Gastrocnemius medialis (tissue), 4 donors: ENCODE measurements at regions not wholly inside any gene's neighbourhood (a gene's known extent, or its start where the extent isn't known, plus 50 kb on each side); places are given as distances from the start of the nearest gene placed in this dataset.

ENCODE experiments used
- ATAC-seq, 2 donors: fragments of 150-250 bp; one replicate each; pipeline ENCODE4 v1.9.1; 2016
- DNase-seq, 2 donors: peaks; one replicate each; pipeline ENCODE4 v3.0.0-alpha.2; 2019
- H3K27ac ChIP-seq, 4 donors: fragments of 200-600 bp; sonication (generic); 1 replicate in 1 of 4; 2 replicates in 3 of 4; pipeline ENCODE4 v1.5.1; 2016 to 2018; ENCODE audit warnings: mild to moderate bottlenecking in 2 of 4, moderate library complexity in 1 of 4
- H3K27me3 ChIP-seq, 3 donors: fragments of 200-600 bp; sonication (generic) in 2 of 3; 1 replicate in 1 of 3; 2 replicates in 2 of 3; pipeline versions ENCODE4 v1.5.1 to v1.6.0; 2016 to 2019; ENCODE audit warnings: mild to moderate bottlenecking in 1 of 3, moderate library complexity in 1 of 3
- H3K36me3 ChIP-seq, 2 donors: fragments of 200-600 bp; sonication (generic) in 1 of 2; one replicate each; pipeline ENCODE4 v1.5.1; 2017 to 2018
- H3K4me1 ChIP-seq, 2 donors: fragments of 200-600 bp; sonication (generic) in 1 of 2; one replicate each; pipeline ENCODE4 v1.5.1; 2016 to 2017; ENCODE audit warnings: mild to moderate bottlenecking in 2 of 2
- H3K4me3 ChIP-seq, 4 donors: fragments of 200-600 bp; sonication (generic) in 3 of 4; 1 replicate in 1 of 4; 2 replicates in 3 of 4; pipeline ENCODE4 v1.5.1; 2016 to 2019; ENCODE audit warnings: mild to moderate bottlenecking in 2 of 4
- H3K9me3 ChIP-seq, 3 donors: fragments of 200-600 bp; sonication (generic) in 2 of 3; 1 replicate in 1 of 3; 2 replicates in 2 of 3; pipeline ENCODE4 v1.5.1; 2016 to 2019
- CTCF ChIP-seq, 5 experiments: fragments of 450-650 bp in 3 of 5; fragments of 200-600 bp in 2 of 5; sonication (generic) in 2 of 5; IDR thresholded peaks in 4 of 5; conservative IDR thresholded peaks in 1 of 5; 1 replicate in 4 of 5; 2 replicates in 1 of 5; pipeline ENCODE4 v1.5.1; 2016 to 2019; ENCODE audit warnings: antibody characterized with exemption in 5 of 5, mild to moderate bottlenecking in 3 of 5, moderate library complexity in 3 of 5
- POLR2A ChIP-seq, 2 donors: fragments of 450-650 bp; IDR thresholded peaks; one replicate each; pipeline ENCODE4 v1.6.1; 2017; ENCODE audit warnings: antibody characterized with exemption in 2 of 2, mild to moderate bottlenecking in 2 of 2, moderate library complexity in 2 of 2
- in situ Hi-C, 4 donors: fragments of 200-750 bp; cut with MboI; loops; one replicate each; pipeline versions ENCODE4 v1.15.0 to v1.8.0; 2017; ENCODE audit warnings: low sequenced_read_pairs in 4 of 4
- intact Hi-C: fragments of 100-400 bp; cut with DNase I; formaldehyde crosslinking; loops from one replicate; pipeline ENCODE4 v1.15.1; 2023; ENCODE audit warnings: low total_unique reads

- DNase-seq (no peak), ATAC-seq (no peak)
- no peaks in the 10 kb centered on the region for H3K9me3 ChIP-seq
- TF ChIP-seq POLR2A (IDR thresholded peaks at IDR 0.05): no peak
- no peak for TF ChIP-seq CTCF (IDR thresholded peaks at IDR 0.05 in 4 of 5, conservative IDR thresholded peaks at IDR 0.05 in 1 of 5)
- H3K4me1 ChIP-seq: no peaks in the 10 kb centered on the region
- in situ Hi-C loops: loop anchor here in 1 of 4 donors (10.0 kb wide), 1 partner anchor 145 kb away; no protein-coding TSS in a partner anchor
- H3K36me3 ChIP-seq: no peaks in the 10 kb centered on the region
- no peak overlapping the region for H3K4me3 ChIP-seq
- intact Hi-C loops: loop anchor here (10.0 kb wide), 1 partner anchor 455 kb away; no protein-coding TSS in a partner anchor
- H3K27ac ChIP-seq: no peak overlapping the region
- H3K27me3 ChIP-seq: no peaks in the 10 kb centered on the region
Observed at GRCh38 chr13:40079721-40080120, 424.3 kb downstream of the COG6 start.

- TF ChIP-seq POLR2A (IDR thresholded peaks at IDR 0.05): no peak
- no peak for TF ChIP-seq CTCF (IDR thresholded peaks at IDR 0.05 in 4 of 5, conservative IDR thresholded peaks at IDR 0.05 in 1 of 5)
- in situ Hi-C loops: no loop called here
Observed at GRCh38 chr13:40080676-40081075, 425.2 kb downstream of the COG6 start.

GRCh38 chr13:40082639-40083038 is 427.2 kb downstream of the COG6 start:
- intact Hi-C loops: no loop called here
- Histone ChIP-seq H3K4me1 (no peaks in the 10 kb centered on the region), H3K9me3 (no peaks in the 10 kb centered on the region), H3K27ac (no peak overlapping the region), H3K36me3 (no peaks in the 10 kb centered on the region), H3K4me3 (no peak overlapping the region), H3K27me3 (no peaks in the 10 kb centered on the region)
- DNase-seq (no peak), ATAC-seq (no peak)
- no peak for TF ChIP-seq POLR2A (IDR thresholded peaks at IDR 0.05)
- no peak for TF ChIP-seq CTCF (IDR thresholded peaks at IDR 0.05 in 4 of 5, conservative IDR thresholded peaks at IDR 0.05 in 1 of 5)
- in situ Hi-C loops: no loop called here

More at GRCh38 chr13:40080676-40081075, 425.2 kb downstream of the COG6 start:
- Histone ChIP-seq H3K4me1 (no peaks in the 10 kb centered on the region), H3K27ac (no peak overlapping the region), H3K4me3 (no peak overlapping the region), H3K36me3 (no peaks in the 10 kb centered on the region), H3K27me3 (no peaks in the 10 kb centered on the region), H3K9me3 (no peaks in the 10 kb centered on the region)
- no peak for ATAC-seq
- DNase-seq: no peak
- intact Hi-C loops: no loop called here

- Histone ChIP-seq H3K27me3 (no peaks in the 10 kb centered on the region), H3K4me3 (no peak overlapping the region), H3K36me3 (no peaks in the 10 kb centered on the region), H3K4me1 (no peaks in the 10 kb centered on the region), H3K9me3 (no peaks in the 10 kb centered on the region), H3K27ac (no peak overlapping the region)
- TF ChIP-seq POLR2A (IDR thresholded peaks at IDR 0.05) (no peak), CTCF (IDR thresholded peaks at IDR 0.05 in 4 of 5, conservative IDR thresholded peaks at IDR 0.05 in 1 of 5) (no peak)
- ATAC-seq (no peak), DNase-seq (no peak)
- in situ Hi-C loops (no loop called here), intact Hi-C loops (no loop called here)
Observed at GRCh38 chr13:40083841-40084240, 428.4 kb downstream of the COG6 start.

- no peak for ATAC-seq
- in situ Hi-C loops: no loop called here
Observed at GRCh38 chr13:40084934-40085333, 429.5 kb downstream of the COG6 start.

More at GRCh38 chr13:40084934-40085333, 429.5 kb downstream of the COG6 start:
- no peak overlapping the region for H3K27ac ChIP-seq
- H3K4me1 ChIP-seq: no peaks in the 10 kb centered on the region
- TF ChIP-seq POLR2A (IDR thresholded peaks at IDR 0.05) (no peak), CTCF (IDR thresholded peaks at IDR 0.05 in 4 of 5, conservative IDR thresholded peaks at IDR 0.05 in 1 of 5) (no peak)
- H3K9me3 ChIP-seq: no peaks in the 10 kb centered on the region
- no peak overlapping the region for H3K4me3 ChIP-seq
- intact Hi-C loops: no loop called here
- DNase-seq: no peak
- no peaks in the 10 kb centered on the region for H3K27me3 ChIP-seq
- H3K36me3 ChIP-seq: no peaks in the 10 kb centered on the region
